SK-N-MC (cell line): ENCODE measurements at regions not wholly inside any gene's neighbourhood (a gene's known extent, or its start where the extent isn't known, plus 50 kb on each side); places are given as distances from the start of the nearest gene placed in this dataset.

Experiments used
- EZH2 ChIP-seq: fragments of 200-600 bp; sonication (generic); IDR thresholded peaks from one replicate; pipeline ENCODE4 v1.6.1; 2017; ENCODE audit warnings: antibody characterized with exemption
- FOXP2 ChIP-seq: optimal IDR thresholded peaks from 2 replicates; pipeline ENCODE3; 2011; ENCODE audit warnings: mild to moderate bottlenecking, moderate library complexity; ENCODE audit not compliant: insufficient read depth; ENCODE audit errors: extremely low read length, control extremely low read depth
- POLR2AphosphoS5 ChIP-seq: IDR thresholded peaks from 2 replicates; pipeline ENCODE4 v1.6.1; 2012; ENCODE audit warnings: mild to moderate bottlenecking, low read depth, low read length, borderline replicate concordance

DNA sequence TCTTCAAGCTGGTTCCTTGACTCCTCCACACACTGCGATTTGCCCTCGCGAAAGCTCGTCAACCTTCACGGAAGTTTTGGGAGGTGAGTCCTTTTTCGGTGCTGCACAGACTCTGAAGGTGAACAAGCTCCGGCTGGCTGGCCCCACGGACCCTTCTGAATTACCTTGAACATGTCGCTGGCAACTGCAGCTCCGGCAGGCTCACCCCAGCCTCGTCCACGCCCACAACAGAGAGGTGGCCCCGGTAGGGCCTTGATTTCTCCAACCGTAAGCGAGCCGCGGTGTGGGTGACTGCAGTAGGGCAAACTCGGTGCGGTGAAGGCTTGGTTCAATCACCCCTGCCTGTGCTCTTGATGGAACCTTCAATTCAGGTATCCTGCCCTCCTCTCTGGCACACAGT lies 1020.7 kb upstream of the GOT2 start:
- TF ChIP-seq EZH2 (no peak), POLR2AphosphoS5 (no peak), FOXP2 (no peak)
